ENCODE measurements at regions not wholly inside any gene's neighbourhood (a gene's known extent, or its start where the extent isn't known, plus 50 kb on each side); places are given as distances from the start of the nearest gene placed in this dataset.

DNA sequence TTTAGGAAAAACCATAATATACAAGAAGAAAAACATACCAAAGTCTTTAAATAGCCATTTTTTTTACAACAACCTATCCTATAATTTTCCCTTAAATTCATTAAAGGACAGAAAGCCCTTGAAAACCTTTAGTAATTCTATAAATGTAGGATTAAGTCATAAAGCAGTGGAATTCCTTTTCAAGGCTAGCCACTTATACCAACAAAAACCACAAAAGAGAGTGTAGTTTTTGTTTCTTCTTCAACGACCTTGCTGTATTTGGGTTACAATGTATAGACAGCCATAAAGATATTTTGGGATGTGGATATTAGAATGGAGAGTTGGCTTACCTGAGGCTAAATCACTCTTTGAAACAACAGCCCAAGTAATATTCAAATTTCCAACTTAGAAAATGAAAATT lies 296.6 kb upstream of the CDIN1 start:
- TF ChIP-seq, protein P1, sequence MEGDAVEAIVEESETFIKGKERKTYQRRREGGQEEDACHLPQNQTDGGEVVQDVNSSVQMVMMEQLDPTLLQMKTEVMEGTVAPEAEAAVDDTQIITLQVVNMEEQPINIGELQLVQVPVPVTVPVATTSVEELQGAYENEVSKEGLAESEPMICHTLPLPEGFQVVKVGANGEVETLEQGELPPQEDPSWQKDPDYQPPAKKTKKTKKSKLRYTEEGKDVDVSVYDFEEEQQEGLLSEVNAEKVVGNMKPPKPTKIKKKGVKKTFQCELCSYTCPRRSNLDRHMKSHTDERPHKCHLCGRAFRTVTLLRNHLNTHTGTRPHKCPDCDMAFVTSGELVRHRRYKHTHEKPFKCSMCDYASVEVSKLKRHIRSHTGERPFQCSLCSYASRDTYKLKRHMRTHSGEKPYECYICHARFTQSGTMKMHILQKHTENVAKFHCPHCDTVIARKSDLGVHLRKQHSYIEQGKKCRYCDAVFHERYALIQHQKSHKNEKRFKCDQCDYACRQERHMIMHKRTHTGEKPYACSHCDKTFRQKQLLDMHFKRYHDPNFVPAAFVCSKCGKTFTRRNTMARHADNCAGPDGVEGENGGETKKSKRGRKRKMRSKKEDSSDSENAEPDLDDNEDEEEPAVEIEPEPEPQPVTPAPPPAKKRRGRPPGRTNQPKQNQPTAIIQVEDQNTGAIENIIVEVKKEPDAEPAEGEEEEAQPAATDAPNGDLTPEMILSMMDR (IDR thresholded peaks at IDR 0.05) = no peak
- no peak for TF ChIP-seq POLR2A (IDR thresholded peaks at IDR 0.05)

Data from esophagus squamous epithelium (tissue), 4 donors.